Smooth muscle cell (in vitro differentiated cells): ENCODE measurements at regions not wholly inside any gene's neighbourhood (a gene's known extent, or its start where the extent isn't known, plus 50 kb on each side); places are given as distances from the start of the nearest gene placed in this dataset.

Experiments
- DNase-seq: peaks from one replicate; lab custom pipeline; 2025; ENCODE audit not compliant: unreplicated experiment; lab: John Stamatoyannopoulos, UW
- H2AFZ ChIP-seq: fragments of 200-600 bp; sonication (generic); 2 replicates; pipeline ENCODE4 v1.6.0; 2016; ENCODE audit warnings: antibody characterized with exemption, low read depth, mild to moderate bottlenecking
- H3F3A ChIP-seq: fragments of 200-600 bp; sonication (generic); 2 replicates; pipeline ENCODE4 v1.6.0; 2017; ENCODE audit warnings: antibody characterized with exemption, low read depth
- H3K27ac ChIP-seq: fragments of 200-600 bp; sonication (generic); 2 replicates; pipeline ENCODE4 v1.5.1; 2016; ENCODE audit warnings: low read depth, mild to moderate bottlenecking
- H3K27me3 ChIP-seq: fragments of 200-600 bp; sonication (generic); 2 replicates; pipeline ENCODE4 v1.6.1; 2016; ENCODE audit warnings: low read depth, mild to moderate bottlenecking
- H3K36me3 ChIP-seq: fragments of 200-600 bp; sonication (generic); 2 replicates; pipeline ENCODE4 v1.5.1; 2016; ENCODE audit warnings: low read depth
- H3K4me1 ChIP-seq: fragments of 200-600 bp; sonication (generic); 2 replicates; pipeline ENCODE4 v1.5.1; 2016; ENCODE audit warnings: low read depth
- H3K4me2 ChIP-seq: fragments of 200-600 bp; sonication (generic); 2 replicates; pipeline ENCODE4 v1.6.0; 2016; ENCODE audit warnings: mild to moderate bottlenecking
- H3K4me3 ChIP-seq: fragments of 200-600 bp; sonication (generic); 2 replicates; pipeline ENCODE4 v1.5.1; 2016; ENCODE audit warnings: mild to moderate bottlenecking
- H3K79me2 ChIP-seq: fragments of 200-600 bp; sonication (generic); 2 replicates; pipeline ENCODE4 v1.6.0; 2016; ENCODE audit warnings: low read depth, mild to moderate bottlenecking
- H3K9ac ChIP-seq: fragments of 200-600 bp; sonication (generic); 2 replicates; pipeline ENCODE4 v1.6.0; 2016; ENCODE audit warnings: low read depth
- H3K9me3 ChIP-seq: fragments of 200-600 bp; sonication (generic); replicated peaks from 2 replicates; pipeline ENCODE4 v1.5.1; 2016; ENCODE audit warnings: low read depth
- H4K20me1 ChIP-seq: fragments of 200-600 bp; sonication (generic); 2 replicates; pipeline ENCODE4 v1.6.0; 2016; ENCODE audit warnings: low read depth
- WGBS: methylation state at CpG from one replicate; pipeline ENCODE4 v1.1.7; 2016; ENCODE audit warnings: low lambda C conversion rate; 5-methylcytosine and 5-hydroxymethylcytosine counted together
- TF ChIP-seq, protein P1 (sequence below): fragments of 200-600 bp; sonication (generic); IDR thresholded peaks from 2 replicates; pipeline ENCODE4 v1.5.1; 2017; ENCODE audit warnings: borderline replicate concordance, mild to moderate bottlenecking, antibody characterized with exemption; ENCODE audit not compliant: insufficient read depth, poor library complexity, severe bottlenecking

DNA sequence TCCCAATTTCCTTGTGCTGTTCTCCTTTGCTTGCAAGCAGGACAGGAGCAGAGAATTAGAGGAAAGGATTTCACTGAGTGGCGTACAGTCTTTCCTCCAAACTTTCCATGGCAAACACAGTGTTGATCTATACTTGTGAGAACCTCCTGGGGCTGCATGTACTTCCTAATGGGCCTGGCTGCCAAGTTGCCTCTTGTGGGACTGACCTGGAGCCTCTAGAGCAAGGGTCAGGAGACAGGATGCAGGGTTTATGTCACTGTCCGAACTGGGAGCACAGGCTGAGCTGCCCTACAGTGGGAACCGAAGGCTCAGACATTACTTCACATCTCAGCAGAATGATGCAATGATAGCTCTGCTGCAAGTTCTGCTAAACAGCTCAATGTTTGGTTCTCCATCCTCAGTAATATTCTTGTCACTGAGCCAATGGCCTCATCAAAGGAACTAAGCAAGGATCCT, 102.3 kb downstream of the ENC1 start:
- H3K27me3 ChIP-seq = no peaks in the 10 kb centered on the region
- 8% methylated on average over 3 of the region's 3 CpGs for WGBS
- no peaks in the 10 kb centered on the region for H4K20me1 ChIP-seq
- peaks cover under 1% of the 10 kb centered on the region for H3K36me3 ChIP-seq
- no peak overlapping the region for H3K4me3 ChIP-seq
- peaks cover 30% of the 10 kb centered on the region for H3K4me1 ChIP-seq
- no peak overlapping the region for H3K9ac ChIP-seq
- H3K4me2 ChIP-seq = no peak overlapping the region
- H2AFZ ChIP-seq = peak overlapping the region; percentile 46
- TF ChIP-seq, protein P1, sequence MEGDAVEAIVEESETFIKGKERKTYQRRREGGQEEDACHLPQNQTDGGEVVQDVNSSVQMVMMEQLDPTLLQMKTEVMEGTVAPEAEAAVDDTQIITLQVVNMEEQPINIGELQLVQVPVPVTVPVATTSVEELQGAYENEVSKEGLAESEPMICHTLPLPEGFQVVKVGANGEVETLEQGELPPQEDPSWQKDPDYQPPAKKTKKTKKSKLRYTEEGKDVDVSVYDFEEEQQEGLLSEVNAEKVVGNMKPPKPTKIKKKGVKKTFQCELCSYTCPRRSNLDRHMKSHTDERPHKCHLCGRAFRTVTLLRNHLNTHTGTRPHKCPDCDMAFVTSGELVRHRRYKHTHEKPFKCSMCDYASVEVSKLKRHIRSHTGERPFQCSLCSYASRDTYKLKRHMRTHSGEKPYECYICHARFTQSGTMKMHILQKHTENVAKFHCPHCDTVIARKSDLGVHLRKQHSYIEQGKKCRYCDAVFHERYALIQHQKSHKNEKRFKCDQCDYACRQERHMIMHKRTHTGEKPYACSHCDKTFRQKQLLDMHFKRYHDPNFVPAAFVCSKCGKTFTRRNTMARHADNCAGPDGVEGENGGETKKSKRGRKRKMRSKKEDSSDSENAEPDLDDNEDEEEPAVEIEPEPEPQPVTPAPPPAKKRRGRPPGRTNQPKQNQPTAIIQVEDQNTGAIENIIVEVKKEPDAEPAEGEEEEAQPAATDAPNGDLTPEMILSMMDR = no peak
- peaks cover 22% of the 10 kb centered on the region for H3F3A ChIP-seq
- DNase-seq = no peak
- no peak overlapping the region for H3K27ac ChIP-seq
- H3K9me3 ChIP-seq = peaks cover 6% of the 10 kb centered on the region
- no peaks in the 10 kb centered on the region for H3K79me2 ChIP-seq

- Histone ChIP-seq H3K4me1 (peaks cover 16% of the 10 kb centered on the region), H3K27ac (no peak overlapping the region), H4K20me1 (no peaks in the 10 kb centered on the region), H3K36me3 (peaks cover 5% of the 10 kb centered on the region), H3K4me3 (no peak overlapping the region), H3K9me3 (peaks cover 6% of the 10 kb centered on the region), H3K27me3 (no peaks in the 10 kb centered on the region), H3F3A (peaks cover 12% of the 10 kb centered on the region), H3K79me2 (no peaks in the 10 kb centered on the region), H3K9ac (no peak overlapping the region), H3K4me2 (no peak overlapping the region), H2AFZ (no peak overlapping the region)
- no peak for DNase-seq
- whole genome bisulfite sequencing = 74% methylated on average over 1 of the region's 1 CpG
- TF ChIP-seq, protein P1 = no peak
Measured at GRCh38 chr5:74536658-74537057, 103.9 kb downstream of the ENC1 start.

DNA sequence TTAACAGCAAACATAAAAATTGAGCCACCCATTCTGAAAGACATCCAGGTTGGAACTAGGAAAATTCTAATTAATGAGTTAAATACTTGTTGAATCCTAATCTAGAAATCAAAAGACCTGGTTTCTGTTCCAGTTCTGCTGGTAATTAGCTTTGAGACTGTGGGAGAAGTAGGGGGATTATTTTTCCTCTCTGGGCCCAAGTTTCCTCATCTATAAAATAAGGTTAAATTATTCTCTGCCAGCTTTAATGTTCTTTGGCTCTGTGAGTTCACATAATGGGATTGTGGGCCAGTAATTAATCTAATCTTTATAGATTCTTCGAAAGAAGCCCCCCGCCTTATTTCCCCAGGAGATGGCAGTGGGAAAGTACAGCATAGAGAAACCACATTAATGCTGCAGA, 104.6 kb downstream of the ENC1 start:
- Histone ChIP-seq H3K4me1 (peaks cover 8% of the 10 kb centered on the region), H3K36me3 (peaks cover 5% of the 10 kb centered on the region), H3K79me2 (no peaks in the 10 kb centered on the region), H3F3A (peaks cover 4% of the 10 kb centered on the region), H3K27me3 (no peaks in the 10 kb centered on the region), H3K4me3 (no peak overlapping the region), H2AFZ (no peak overlapping the region), H3K4me2 (no peak overlapping the region), H3K9me3 (peaks cover 6% of the 10 kb centered on the region), H4K20me1 (no peaks in the 10 kb centered on the region), H3K27ac (no peak overlapping the region), H3K9ac (no peak overlapping the region)
- TF ChIP-seq, protein P1 = no peak
- no peak for DNase-seq
- 95% methylated on average over 2 of the region's 2 CpGs for WGBS

DNA sequence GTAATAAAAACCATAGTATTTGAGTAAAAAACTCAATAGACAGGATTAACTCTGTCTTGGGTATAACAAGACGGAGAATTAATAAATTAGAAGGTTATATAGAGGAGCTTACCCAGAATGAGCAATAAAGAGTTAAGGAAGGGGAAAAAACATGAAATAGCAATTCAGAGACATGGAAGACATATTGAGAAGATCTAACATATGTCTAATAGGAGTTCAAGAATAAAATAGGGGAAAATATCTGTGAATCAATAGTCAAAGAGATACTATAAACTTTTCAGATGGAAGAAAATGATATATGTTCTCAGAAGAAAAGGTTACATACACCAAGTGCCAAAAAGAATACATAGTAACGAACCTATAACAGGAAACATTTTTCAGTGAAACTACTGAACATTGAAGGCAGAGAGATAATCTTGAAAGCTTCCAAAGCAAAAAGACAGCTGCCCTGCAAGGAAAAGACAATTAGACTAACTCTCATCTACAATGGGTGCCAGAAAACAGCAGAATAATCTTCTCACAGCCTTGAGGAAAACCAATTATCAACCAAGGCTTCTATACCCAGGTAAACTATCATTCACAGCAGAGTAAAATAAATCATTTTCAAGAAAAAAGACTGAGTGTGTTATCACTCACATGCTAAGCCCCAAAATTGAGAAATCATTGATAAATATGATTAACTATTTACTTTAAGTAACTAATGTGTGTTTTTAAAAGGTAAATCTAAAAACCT, 106.0 kb downstream of the ENC1 start:
- H3K4me3 ChIP-seq = no peak overlapping the region
- no peaks in the 10 kb centered on the region for H3K27me3 ChIP-seq
- peaks cover 5% of the 10 kb centered on the region for H3K36me3 ChIP-seq
- H3K4me1 ChIP-seq = no peaks in the 10 kb centered on the region
- 90% methylated on average over 2 of the region's 2 CpGs for WGBS
- H3K79me2 ChIP-seq = no peaks in the 10 kb centered on the region
- no peak overlapping the region for H3K9ac ChIP-seq
- no peak overlapping the region for H3K27ac ChIP-seq
- no peak for DNase-seq
- no peak overlapping the region for H2AFZ ChIP-seq
- no peaks in the 10 kb centered on the region for H4K20me1 ChIP-seq
- no peak overlapping the region for H3K4me2 ChIP-seq
- H3F3A ChIP-seq = no peaks in the 10 kb centered on the region
- peaks cover 6% of the 10 kb centered on the region for H3K9me3 ChIP-seq
- TF ChIP-seq, protein P1 = no peak
